ENCODE measurements at regions not wholly inside any gene's neighbourhood (a gene's known extent, or its start where the extent isn't known, plus 50 kb on each side); places are given as distances from the start of the nearest gene placed in this dataset.
A peak's percentile ranks its signal among the peaks of the same experiment; 100 is the strongest.

GRCh38 chr14:24744641-24745040, 110.7 kb upstream of the GZMB start:
- CTCF ChIA-PET: no interaction called here
- Mint-ChIP-seq H3K27ac (no peak overlapping the region), H3K36me3 (ENCODE audit: low read depth) (no peaks in the 10 kb centered on the region), H3K9me3 (no peaks in the 10 kb centered on the region), H3K27me3 (ENCODE audit: low read depth) (peaks cover 21% of the 10 kb centered on the region), H3K4me1 (ENCODE audit: low read depth) (no peaks in the 10 kb centered on the region), H3K4me3 (no peak overlapping the region)
- intact Hi-C loops (cut with micrococcal nuclease): no loop called here
- DNase-seq: no peak

DNA sequence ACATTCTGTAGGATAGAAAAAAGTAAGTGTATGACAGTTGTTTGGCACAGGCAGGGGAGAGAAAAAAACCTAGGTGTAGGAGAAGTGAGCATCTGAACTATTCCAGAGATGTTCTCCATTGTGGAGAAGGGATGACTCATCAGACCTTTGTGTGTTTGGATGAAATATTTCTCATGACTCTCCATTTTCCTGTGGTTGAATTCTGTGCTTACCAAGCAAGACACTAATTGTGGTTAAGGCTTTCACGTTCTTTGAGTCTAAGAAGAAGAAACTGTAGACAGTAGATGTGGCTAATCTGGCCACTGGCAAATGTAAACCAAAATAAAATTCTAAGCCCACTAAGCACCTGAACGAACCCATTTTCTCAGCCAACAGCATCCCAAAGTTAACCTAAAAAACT, 107.9 kb upstream of the GZMB start:
- intact Hi-C loops (cut with micrococcal nuclease): no loop called here
- Mint-ChIP-seq H3K36me3 (ENCODE audit: low read depth) (no peaks in the 10 kb centered on the region), H3K4me1 (ENCODE audit: low read depth) (no peaks in the 10 kb centered on the region), H3K27ac (no peak overlapping the region), H3K4me3 (no peak overlapping the region), H3K27me3 (ENCODE audit: low read depth) (peaks cover 15% of the 10 kb centered on the region), H3K9me3 (no peaks in the 10 kb centered on the region)
- no peak for DNase-seq
- CTCF ChIA-PET: no interaction called here

DNA sequence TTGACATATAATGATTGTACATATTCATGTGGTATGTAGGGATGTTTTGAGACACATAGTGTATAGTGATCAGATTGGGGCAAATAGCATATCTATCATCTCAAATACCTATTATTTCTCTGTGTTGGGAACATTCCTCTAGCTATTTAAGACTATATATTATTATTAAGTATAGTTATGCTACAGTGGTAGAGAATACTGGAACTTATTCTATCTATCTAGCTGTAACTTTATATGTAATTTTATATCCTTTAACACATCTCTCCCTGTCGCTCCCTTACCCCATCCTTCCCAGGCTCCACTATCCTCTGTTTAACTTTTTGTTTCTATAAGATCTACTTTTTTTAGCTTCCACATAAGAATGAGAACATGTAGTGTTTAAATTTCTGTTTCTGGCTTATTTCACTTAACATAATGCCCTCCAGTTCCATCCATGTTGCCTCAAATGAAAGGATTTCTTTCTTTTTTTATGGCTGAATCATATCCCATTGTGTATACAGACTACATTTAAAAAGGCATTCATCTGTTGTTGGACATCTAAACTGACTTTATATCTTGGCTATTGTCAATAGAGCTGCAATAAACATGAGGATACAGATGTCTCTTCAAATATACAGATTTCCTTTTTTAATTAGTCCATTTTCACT, 102.1 kb upstream of the GZMB start:
- H3K4me1 Mint-ChIP-seq (ENCODE audit: low read depth): no peaks in the 10 kb centered on the region
- no peaks in the 10 kb centered on the region for H3K36me3 Mint-ChIP-seq (ENCODE audit: low read depth)
- intact Hi-C loops (cut with micrococcal nuclease): loop anchor here (1.0 to 10.0 kb wide), 3 partner anchors 397 to 669 kb away; no protein-coding TSS in a partner anchor
- CTCF ChIA-PET: interaction anchor here (0.8 to 1.9 kb wide), 3 partner anchors 14 to 25 kb away, joined by 3 to 11 read pairs (median 4); no protein-coding TSS in a partner anchor
- no peak for DNase-seq
- H3K9me3 Mint-ChIP-seq: no peaks in the 10 kb centered on the region
- peaks cover 7% of the 10 kb centered on the region for H3K27me3 Mint-ChIP-seq (ENCODE audit: low read depth)
- H3K27ac Mint-ChIP-seq: no peak overlapping the region
- no peak overlapping the region for H3K4me3 Mint-ChIP-seq

- no peaks in the 10 kb centered on the region for H3K36me3 Mint-ChIP-seq (ENCODE audit: low read depth)
- CTCF ChIA-PET: interaction anchor here (0.7 to 1.6 kb wide), 7 partner anchors 14 to 398 kb away, joined by 3 to 5 read pairs (median 4); no protein-coding TSS in a partner anchor
- H3K27me3 Mint-ChIP-seq (ENCODE audit: low read depth): peaks cover 7% of the 10 kb centered on the region
- H3K9me3 Mint-ChIP-seq: no peaks in the 10 kb centered on the region
- peak; percentile 45 for DNase-seq
- intact Hi-C loops (cut with micrococcal nuclease): loop anchor here (1.0 to 10.0 kb wide), 3 partner anchors 398 to 670 kb away; no protein-coding TSS in a partner anchor
- no peak overlapping the region for H3K4me3 Mint-ChIP-seq
- H3K27ac Mint-ChIP-seq: no peak overlapping the region
- H3K4me1 Mint-ChIP-seq (ENCODE audit: low read depth): no peaks in the 10 kb centered on the region
These were observed 101.0 kb upstream of the GZMB start for GRCh38 chr14:24734917-24735500.

GRCh38 chr14:24726480-24726879, 92.5 kb upstream of the GZMB start:
- no peak overlapping the region for H3K4me3 Mint-ChIP-seq
- no peaks in the 10 kb centered on the region for H3K36me3 Mint-ChIP-seq (ENCODE audit: low read depth)
- CTCF ChIA-PET: no interaction called here
- H3K27ac Mint-ChIP-seq: no peak overlapping the region
- peaks cover 10% of the 10 kb centered on the region for H3K9me3 Mint-ChIP-seq
- H3K27me3 Mint-ChIP-seq (ENCODE audit: low read depth): peaks cover 21% of the 10 kb centered on the region
- no peak for DNase-seq
- intact Hi-C loops (cut with micrococcal nuclease): no loop called here
- no peaks in the 10 kb centered on the region for H3K4me1 Mint-ChIP-seq (ENCODE audit: low read depth)

DNA sequence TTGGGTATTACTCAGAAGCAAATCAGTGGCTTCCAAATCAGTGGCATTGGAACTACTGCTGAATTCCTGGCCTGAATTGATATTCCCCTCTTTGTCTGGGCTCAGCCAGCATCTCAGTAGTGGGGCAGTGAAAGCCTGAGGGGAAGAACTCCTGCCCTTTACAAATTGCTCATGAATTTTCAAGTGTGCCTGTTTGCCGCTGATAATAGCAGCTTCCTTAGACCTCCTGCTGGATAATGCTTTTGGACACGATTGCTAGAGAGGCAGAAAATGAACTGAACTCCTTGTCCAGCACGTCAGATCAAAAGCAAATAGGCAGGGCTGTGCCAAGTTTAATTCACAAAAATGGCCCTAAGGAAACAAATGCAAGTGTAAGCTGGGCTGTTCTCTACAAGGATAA, 91.3 kb upstream of the GZMB start:
- H3K36me3 Mint-ChIP-seq (ENCODE audit: low read depth): no peaks in the 10 kb centered on the region
- no peaks in the 10 kb centered on the region for H3K4me1 Mint-ChIP-seq (ENCODE audit: low read depth)
- CTCF ChIA-PET: interaction anchor here (1.8 kb wide), 1 partner anchor 16 kb away, joined by 10 read pairs; no protein-coding TSS in a partner anchor
- H3K27ac Mint-ChIP-seq: no peak overlapping the region
- H3K9me3 Mint-ChIP-seq: peaks cover 10% of the 10 kb centered on the region
- DNase-seq: no peak
- H3K27me3 Mint-ChIP-seq (ENCODE audit: low read depth): peaks cover 21% of the 10 kb centered on the region
- intact Hi-C loops (cut with micrococcal nuclease): no loop called here
- no peak overlapping the region for H3K4me3 Mint-ChIP-seq

GRCh38 chr14:24721775-24722174, 87.8 kb upstream of the GZMB start:
- H3K27ac Mint-ChIP-seq: no peak overlapping the region
- H3K4me3 Mint-ChIP-seq: no peak overlapping the region
- peaks cover 13% of the 10 kb centered on the region for H3K27me3 Mint-ChIP-seq (ENCODE audit: low read depth)
- H3K9me3 Mint-ChIP-seq: no peaks in the 10 kb centered on the region
- no peaks in the 10 kb centered on the region for H3K36me3 Mint-ChIP-seq (ENCODE audit: low read depth)
- intact Hi-C loops (cut with micrococcal nuclease): no loop called here
- CTCF ChIA-PET: no interaction called here
- H3K4me1 Mint-ChIP-seq (ENCODE audit: low read depth): no peaks in the 10 kb centered on the region
- DNase-seq: no peak

GRCh38 chr14:24715239-24715638, 81.2 kb upstream of the GZMB start:
- H3K27me3 Mint-ChIP-seq (ENCODE audit: low read depth): peaks cover 3% of the 10 kb centered on the region
- no peaks in the 10 kb centered on the region for H3K9me3 Mint-ChIP-seq
- no peak overlapping the region for H3K4me3 Mint-ChIP-seq
- DNase-seq: no peak
- no peaks in the 10 kb centered on the region for H3K4me1 Mint-ChIP-seq (ENCODE audit: low read depth)
- H3K27ac Mint-ChIP-seq: no peak overlapping the region
- no peaks in the 10 kb centered on the region for H3K36me3 Mint-ChIP-seq (ENCODE audit: low read depth)
- CTCF ChIA-PET: interaction anchor here (0.9 to 1.1 kb wide), 2 partner anchors 9 to 20 kb away, joined by 3 to 4 read pairs; no protein-coding TSS in a partner anchor
- intact Hi-C loops (cut with micrococcal nuclease): no loop called here

- no peak for DNase-seq
- H3K36me3 Mint-ChIP-seq (ENCODE audit: low read depth): no peaks in the 10 kb centered on the region
- peaks cover 3% of the 10 kb centered on the region for H3K27me3 Mint-ChIP-seq (ENCODE audit: low read depth)
- H3K27ac Mint-ChIP-seq: no peak overlapping the region
- no peak overlapping the region for H3K4me3 Mint-ChIP-seq
- intact Hi-C loops (cut with micrococcal nuclease): no loop called here
- CTCF ChIA-PET: interaction anchor here (0.6 to 1.2 kb wide), 2 partner anchors 19 to 422 kb away, joined by 4 to 5 read pairs; no protein-coding TSS in a partner anchor
- H3K9me3 Mint-ChIP-seq: no peaks in the 10 kb centered on the region
- H3K4me1 Mint-ChIP-seq (ENCODE audit: low read depth): no peaks in the 10 kb centered on the region
These were observed 79.4 kb upstream of the GZMB start for GRCh38 chr14:24713404-24713803.

GRCh38 chr14:24712909-24713308, 78.9 kb upstream of the GZMB start:
- DNase-seq: no peak
- peaks cover 3% of the 10 kb centered on the region for H3K27me3 Mint-ChIP-seq (ENCODE audit: low read depth)
- CTCF ChIA-PET: interaction anchor here (1.2 kb wide), 1 partner anchor 19 kb away, joined by 4 read pairs; no protein-coding TSS in a partner anchor
- H3K4me3 Mint-ChIP-seq: no peak overlapping the region
- H3K27ac Mint-ChIP-seq: no peak overlapping the region
- intact Hi-C loops (cut with micrococcal nuclease): no loop called here
- H3K36me3 Mint-ChIP-seq (ENCODE audit: low read depth): no peaks in the 10 kb centered on the region
- no peaks in the 10 kb centered on the region for H3K4me1 Mint-ChIP-seq (ENCODE audit: low read depth)
- no peaks in the 10 kb centered on the region for H3K9me3 Mint-ChIP-seq

- H3K36me3 Mint-ChIP-seq (ENCODE audit: low read depth): no peaks in the 10 kb centered on the region
- no peaks in the 10 kb centered on the region for H3K4me1 Mint-ChIP-seq (ENCODE audit: low read depth)
- intact Hi-C loops (cut with micrococcal nuclease): no loop called here
- no peak for DNase-seq
- no peak overlapping the region for H3K27ac Mint-ChIP-seq
- no peak overlapping the region for H3K4me3 Mint-ChIP-seq
- peaks cover 3% of the 10 kb centered on the region for H3K27me3 Mint-ChIP-seq (ENCODE audit: low read depth)
- no peaks in the 10 kb centered on the region for H3K9me3 Mint-ChIP-seq
- CTCF ChIA-PET: interaction anchor here (0.7 to 3.4 kb wide), 9 partner anchors 11 to 420 kb away, joined by 3 to 26 read pairs (median 9); no protein-coding TSS in a partner anchor
These were observed 78.4 kb upstream of the GZMB start for GRCh38 chr14:24712374-24712773.

DNA sequence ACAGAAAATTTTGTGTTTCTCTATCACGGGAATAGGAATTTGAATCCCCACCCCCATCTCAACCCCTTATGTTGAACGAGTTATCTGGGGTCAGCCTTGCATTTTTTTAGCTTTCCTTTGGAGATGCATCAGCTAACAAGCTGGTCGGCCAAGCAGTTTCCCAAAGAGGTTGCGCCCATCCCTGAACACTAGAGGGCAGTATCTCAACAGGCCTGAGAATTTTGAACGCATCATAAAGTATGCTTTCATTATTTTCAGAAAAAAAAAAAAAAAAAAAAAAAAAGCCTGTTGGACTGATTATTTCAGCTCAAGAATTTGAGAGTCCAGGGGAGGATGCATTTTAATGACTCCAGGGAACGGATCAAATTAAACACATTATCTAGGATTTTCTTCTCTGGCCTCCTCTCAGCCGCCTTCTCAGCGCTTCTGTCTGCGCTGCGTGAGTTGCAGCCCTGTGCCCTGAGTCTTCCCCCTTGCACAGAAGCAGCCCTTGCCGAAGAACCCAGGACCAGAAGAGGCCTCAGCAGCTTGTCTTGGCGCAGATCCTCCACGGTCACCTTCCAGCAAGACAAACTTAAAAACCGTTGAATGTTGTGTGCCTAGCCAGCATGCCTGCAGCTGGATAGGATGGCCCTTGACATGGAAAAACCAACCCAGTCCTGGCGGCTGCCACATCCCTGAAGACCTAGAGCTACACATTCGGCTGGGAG, 76.6 kb upstream of the GZMB start:
- intact Hi-C loops (cut with micrococcal nuclease): loop anchor here (1.0 kb wide), 2 partner anchors 423 to 441 kb away; no protein-coding TSS in a partner anchor
- H3K4me1 Mint-ChIP-seq (ENCODE audit: low read depth): no peaks in the 10 kb centered on the region
- no peaks in the 10 kb centered on the region for H3K27me3 Mint-ChIP-seq (ENCODE audit: low read depth)
- no peak overlapping the region for H3K27ac Mint-ChIP-seq
- no peak overlapping the region for H3K4me3 Mint-ChIP-seq
- peak; percentile 77 for DNase-seq
- H3K36me3 Mint-ChIP-seq (ENCODE audit: low read depth): no peaks in the 10 kb centered on the region
- CTCF ChIA-PET: interaction anchor here (0.6 to 3.4 kb wide), 45 partner anchors 9 to 538 kb away, joined by 3 to 26 read pairs (median 4); partner anchors contain the start of gene GZMB
- no peaks in the 10 kb centered on the region for H3K9me3 Mint-ChIP-seq
